GM23248 (cell line): ENCODE measurements at regions not wholly inside any gene's neighbourhood (a gene's known extent, or its start where the extent isn't known, plus 50 kb on each side); places are given as distances from the start of the nearest gene placed in this dataset.

ENCODE experiments used
- DNase-seq: peaks from one replicate; pipeline ENCODE4 v3.0.0-alpha.2; 2015
- H2AFZ ChIP-seq: fragments of 200-600 bp; sonication (generic); 2 replicates; pipeline ENCODE4 v1.6.1; 2016; ENCODE audit warnings: antibody characterized with exemption
- H3F3A ChIP-seq: fragments of 200-600 bp; sonication (generic); 2 replicates; pipeline ENCODE4 v1.6.1; 2016; ENCODE audit warnings: mild to moderate bottlenecking, antibody characterized with exemption, mixed run types; ENCODE audit not compliant: insufficient read depth
- H3K27ac ChIP-seq: fragments of 200-600 bp; sonication (generic); 2 replicates; pipeline ENCODE4 v1.5.1; 2016; ENCODE audit warnings: mild to moderate bottlenecking
- H3K27me3 ChIP-seq: fragments of 200-600 bp; sonication (generic); replicated peaks from 2 replicates; pipeline ENCODE4 v1.6.1; 2016; ENCODE audit warnings: mild to moderate bottlenecking; ENCODE audit not compliant: insufficient read depth
- H3K36me3 ChIP-seq: fragments of 200-600 bp; sonication (generic); 2 replicates; pipeline ENCODE4 v1.6.1; 2016; ENCODE audit warnings: low read depth, mild to moderate bottlenecking
- H3K4me1 ChIP-seq: fragments of 200-600 bp; sonication (generic); 2 replicates; pipeline ENCODE4 v1.6.1; 2016; ENCODE audit warnings: mild to moderate bottlenecking; ENCODE audit not compliant: insufficient read depth
- H3K4me2 ChIP-seq: fragments of 200-600 bp; sonication (generic); one replicate; pipeline ENCODE4 v1.6.1; 2016; ENCODE audit warnings: mild to moderate bottlenecking; ENCODE audit not compliant: unreplicated experiment
- H3K4me3 ChIP-seq: fragments of 200-600 bp; sonication (generic); 2 replicates; pipeline ENCODE4 v1.5.1; 2016; ENCODE audit warnings: mild to moderate bottlenecking
- H3K79me2 ChIP-seq: fragments of 200-600 bp; sonication (generic); 2 replicates; pipeline ENCODE4 v1.6.1; 2016; ENCODE audit warnings: mild to moderate bottlenecking; ENCODE audit not compliant: insufficient read depth
- H3K9ac ChIP-seq: fragments of 200-600 bp; sonication (generic); 2 replicates; pipeline ENCODE4 v1.6.1; 2016; ENCODE audit warnings: mild to moderate bottlenecking
- H3K9me2 ChIP-seq: fragments of 200-600 bp; sonication (generic); 2 replicates; pipeline ENCODE4 v1.6.1; 2016; ENCODE audit warnings: mixed run types, mild to moderate bottlenecking, moderate library complexity; ENCODE audit not compliant: insufficient read depth
- H3K9me3 ChIP-seq: fragments of 200-600 bp; sonication (generic); one replicate; pipeline ENCODE4 v1.6.1; 2017; ENCODE audit warnings: low read depth
- H4K20me1 ChIP-seq: fragments of 200-600 bp; sonication (generic); 2 replicates; pipeline ENCODE4 v1.6.0; 2016; ENCODE audit not compliant: insufficient read depth
- EZH2 ChIP-seq: fragments of 200-600 bp; sonication (generic); IDR thresholded peaks from 2 replicates; pipeline ENCODE4 v1.6.1; 2018; ENCODE audit warnings: antibody characterized with exemption, mild to moderate bottlenecking; ENCODE audit not compliant: insufficient read depth, poor library complexity, severe bottlenecking
- EZH2phosphoT487 ChIP-seq: fragments of 200-600 bp; sonication (generic); IDR thresholded peaks from 2 replicates; pipeline ENCODE4 v1.6.1; 2018; ENCODE audit warnings: antibody characterized with exemption, moderate library complexity, mild to moderate bottlenecking, low read depth; ENCODE audit not compliant: insufficient read depth
- WGBS, 2 experiments: methylation state at CpG; one replicate each; pipeline ENCODE4 v1.1.6; 2015 to 2017; ENCODE audit warnings: low lambda C conversion rate in 2 of 2, low coverage in 1 of 2; ENCODE audit errors: missing lambda C conversion rate in 2 of 2; 5-methylcytosine and 5-hydroxymethylcytosine counted together
- in situ Hi-C: fragments of 300-500 bp; cut with MboI; formaldehyde crosslinking; loops from 2 replicates; pipeline ENCODE4 v1.15.0; 2020

DNA sequence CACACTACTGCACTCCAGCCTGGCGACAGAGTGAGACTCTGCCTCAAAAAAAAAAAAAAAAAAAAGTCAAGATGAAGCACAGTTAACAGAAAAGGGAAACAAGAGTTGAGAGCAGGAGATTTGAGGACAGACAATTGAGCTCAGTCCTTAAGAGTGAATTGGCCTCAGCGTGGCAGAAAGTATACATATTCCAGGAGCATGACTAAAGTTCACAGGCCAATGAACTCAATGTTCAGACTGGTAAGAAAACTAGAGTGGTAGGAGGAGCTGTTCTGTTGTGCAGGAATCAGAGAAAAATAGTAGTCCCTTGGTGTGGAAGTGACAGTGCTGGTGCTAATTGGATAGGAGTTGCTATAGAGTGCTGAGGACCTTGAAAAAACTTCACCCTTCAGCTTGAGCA lies 60.0 kb downstream of the NRN1 start:
- no peaks in the 10 kb centered on the region for H3K27me3 ChIP-seq
- TF ChIP-seq EZH2 (no peak), EZH2phosphoT487 (no peak)
- H3K9ac ChIP-seq = no peak overlapping the region
- H3K4me3 ChIP-seq = no peak overlapping the region
- H3F3A ChIP-seq = peaks cover 23% of the 10 kb centered on the region
- no peak for DNase-seq
- no peaks in the 10 kb centered on the region for H3K9me2 ChIP-seq
- no peaks in the 10 kb centered on the region for H3K79me2 ChIP-seq
- peaks cover 21% of the 10 kb centered on the region for H3K4me1 ChIP-seq
- H3K36me3 ChIP-seq = no peaks in the 10 kb centered on the region
- in situ Hi-C loops = no loop called here
- no peaks in the 10 kb centered on the region for H4K20me1 ChIP-seq
- H3K27ac ChIP-seq = no peak overlapping the region
- 70 to 84% methylated on average over 2 of the region's 2 CpGs for WGBS, 2 experiments
- H3K9me3 ChIP-seq = peaks cover 5% of the 10 kb centered on the region
- no peak overlapping the region for H2AFZ ChIP-seq
- no peak overlapping the region for H3K4me2 ChIP-seq

DNA sequence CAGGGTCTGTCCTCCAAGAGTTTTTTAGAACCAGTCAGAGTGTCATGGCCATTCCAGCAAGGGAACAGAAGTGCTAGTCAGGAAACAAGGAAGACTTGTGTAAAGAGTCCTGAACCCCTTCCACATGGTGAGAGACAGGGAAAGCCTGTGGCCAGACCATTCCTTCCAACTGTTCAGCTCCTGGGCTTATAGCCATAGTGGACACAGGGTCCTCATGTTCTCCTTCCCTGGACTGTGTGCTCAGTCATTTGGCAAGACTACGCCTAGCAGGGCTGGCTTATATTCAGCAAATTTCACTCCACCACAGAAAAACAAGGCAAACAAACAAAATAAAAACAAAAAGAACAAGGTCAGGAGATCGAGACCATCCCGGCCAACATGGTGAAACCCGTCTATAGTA lies 60.5 kb downstream of the NRN1 start:
- no peaks in the 10 kb centered on the region for H3K79me2 ChIP-seq
- in situ Hi-C loops = no loop called here
- no peak overlapping the region for H3K9ac ChIP-seq
- H3K27ac ChIP-seq = no peak overlapping the region
- no peaks in the 10 kb centered on the region for H3K9me2 ChIP-seq
- no peaks in the 10 kb centered on the region for H3K36me3 ChIP-seq
- peaks cover 28% of the 10 kb centered on the region for H3F3A ChIP-seq
- peaks cover 5% of the 10 kb centered on the region for H3K9me3 ChIP-seq
- H2AFZ ChIP-seq = no peak overlapping the region
- no peak overlapping the region for H3K4me2 ChIP-seq
- H3K4me3 ChIP-seq = no peak overlapping the region
- WGBS, 2 experiments = 52 to 55% methylated on average over 4 of the region's 4 CpGs
- DNase-seq = no peak
- H3K27me3 ChIP-seq = no peaks in the 10 kb centered on the region
- H4K20me1 ChIP-seq = no peaks in the 10 kb centered on the region
- peaks cover 26% of the 10 kb centered on the region for H3K4me1 ChIP-seq
- TF ChIP-seq EZH2phosphoT487 = no peak
- no peak for TF ChIP-seq EZH2

DNA sequence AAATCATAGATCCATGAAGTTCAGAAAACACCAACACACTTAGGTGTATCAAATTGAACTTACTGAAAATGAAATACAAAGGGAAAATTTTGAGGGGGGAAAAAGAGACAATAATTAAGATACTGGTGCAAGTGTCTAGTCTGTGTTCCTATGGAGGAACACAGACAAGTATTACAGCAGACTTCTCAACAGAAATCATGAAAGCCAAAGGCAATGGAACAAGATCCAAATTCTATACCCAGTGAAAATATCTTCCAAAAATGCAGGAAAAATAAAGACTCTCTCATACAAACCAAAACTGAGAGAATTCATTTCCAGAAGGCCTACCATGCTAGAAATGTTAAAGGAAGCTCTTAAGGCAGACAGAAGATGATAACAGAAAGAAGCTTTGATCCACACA lies 63.1 kb downstream of the NRN1 start:
- peaks cover 26% of the 10 kb centered on the region for H3K4me1 ChIP-seq

DNA sequence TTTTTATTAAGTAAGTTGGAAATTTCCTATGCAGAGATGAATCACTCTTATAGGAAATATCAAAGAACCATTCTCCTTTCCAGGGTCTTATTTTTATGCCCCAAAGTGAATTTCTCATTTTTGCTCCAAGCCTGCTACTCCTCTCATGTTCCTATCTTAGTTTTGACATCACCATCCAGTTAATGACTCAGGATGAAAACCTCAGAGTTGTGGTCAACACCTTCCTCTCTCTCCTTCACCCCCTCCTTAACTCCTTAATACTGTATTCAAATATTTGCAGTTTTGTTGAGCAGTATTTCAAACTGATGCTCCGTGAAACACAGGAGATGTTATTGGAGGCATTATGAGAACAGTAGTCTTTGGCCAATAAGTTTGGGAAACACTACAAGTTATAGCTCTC lies 64.1 kb downstream of the NRN1 start:
- no peaks in the 10 kb centered on the region for H3K9me2 ChIP-seq
- H3K79me2 ChIP-seq = no peaks in the 10 kb centered on the region
- peaks cover 5% of the 10 kb centered on the region for H3K9me3 ChIP-seq
- H3K36me3 ChIP-seq = no peaks in the 10 kb centered on the region
- no peaks in the 10 kb centered on the region for H3K27me3 ChIP-seq
- peak overlapping the region; percentile 3 for H3K4me2 ChIP-seq
- no peak overlapping the region for H2AFZ ChIP-seq
- H3K4me1 ChIP-seq = peaks cover 26% of the 10 kb centered on the region
- in situ Hi-C loops = no loop called here
- TF ChIP-seq EZH2phosphoT487 (no peak), EZH2 (no peak)
- H3K27ac ChIP-seq = no peak overlapping the region
- H3F3A ChIP-seq = peaks cover 35% of the 10 kb centered on the region
- H4K20me1 ChIP-seq = no peaks in the 10 kb centered on the region
- peak; percentile 59 for DNase-seq
- no peak overlapping the region for H3K9ac ChIP-seq
- WGBS, 2 experiments = 61 to 64% methylated on average over 1 of the region's 1 CpG
- H3K4me3 ChIP-seq = no peak overlapping the region

More for the DNA sequence above, 63.1 kb downstream of the NRN1 start:
- H3F3A ChIP-seq = peaks cover 35% of the 10 kb centered on the region
- TF ChIP-seq EZH2 (no peak), EZH2phosphoT487 (no peak)
- H3K9me3 ChIP-seq = peaks cover 5% of the 10 kb centered on the region
- H4K20me1 ChIP-seq = no peaks in the 10 kb centered on the region
- H3K4me2 ChIP-seq = no peak overlapping the region
- H2AFZ ChIP-seq = no peak overlapping the region
- no peak overlapping the region for H3K9ac ChIP-seq
- in situ Hi-C loops = no loop called here
- H3K9me2 ChIP-seq = no peaks in the 10 kb centered on the region
- no peak overlapping the region for H3K4me3 ChIP-seq
- H3K27me3 ChIP-seq = no peaks in the 10 kb centered on the region
- H3K36me3 ChIP-seq = no peaks in the 10 kb centered on the region
- H3K27ac ChIP-seq = no peak overlapping the region
- no peaks in the 10 kb centered on the region for H3K79me2 ChIP-seq
- no peak for DNase-seq

DNA sequence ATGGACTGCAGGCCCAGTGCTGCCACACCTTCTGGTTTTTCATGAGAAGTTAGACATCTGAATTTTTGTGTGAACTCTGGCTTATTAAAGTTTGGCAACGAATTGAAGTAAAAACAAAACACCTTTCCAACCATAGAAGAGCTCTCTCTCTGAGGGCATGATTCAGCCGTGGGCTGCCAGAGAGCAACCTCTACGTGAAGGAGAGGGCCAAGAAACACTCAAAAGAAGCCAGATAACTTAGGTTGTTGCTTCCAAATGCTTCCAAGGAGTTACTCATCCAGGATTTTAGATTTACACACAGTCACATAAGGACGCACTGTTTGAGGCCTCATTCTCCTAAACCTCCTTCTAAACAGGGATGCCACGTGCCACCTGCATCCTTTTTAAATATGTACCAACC lies 65.5 kb downstream of the NRN1 start:
- Histone ChIP-seq H3K36me3 (no peaks in the 10 kb centered on the region), H4K20me1 (no peaks in the 10 kb centered on the region), H3K4me1 (peaks cover 39% of the 10 kb centered on the region), H3K4me3 (peak overlapping the region; percentile 40; the same call in 1 of the 2 replicates), H3K9me3 (peaks cover 5% of the 10 kb centered on the region), H3K4me2 (peak overlapping the region; percentile 64), H3K9me2 (no peaks in the 10 kb centered on the region), H3K79me2 (no peaks in the 10 kb centered on the region), H3F3A (peaks cover 49% of the 10 kb centered on the region), H2AFZ (no peak overlapping the region), H3K27ac (peak overlapping the region; percentile 55), H3K27me3 (no peaks in the 10 kb centered on the region), H3K9ac (no peak overlapping the region)
- DNase-seq = peak; percentile 85
- in situ Hi-C loops = no loop called here
- WGBS, 2 experiments = 24 to 27% methylated on average over 5 of the region's 5 CpGs
- no peak for TF ChIP-seq EZH2
- TF ChIP-seq EZH2phosphoT487 = no peak
